Choroid plexus epithelial cell (primary cell): ENCODE measurements at regions not wholly inside any gene's neighbourhood (a gene's known extent, or its start where the extent isn't known, plus 50 kb on each side); places are given as distances from the start of the nearest gene placed in this dataset.

Experiments used
- DNase-seq: peaks from one replicate; pipeline ENCODE4 v3.0.0-alpha.2; 2010; ENCODE audit warnings: low read depth
- H3K4me3 ChIP-seq: 2 replicates; pipeline ENCODE4 v1.5.1; 2011; ENCODE audit warnings: low read depth, mild to moderate bottlenecking, control low read depth, low read length, moderate library complexity
- CTCF ChIP-seq: conservative IDR thresholded peaks from 2 replicates; pipeline ENCODE4 v1.5.1; 2011; ENCODE audit warnings: low read depth, mild to moderate bottlenecking, control low read depth, inconsistent platforms, low read length, moderate library complexity

- TF ChIP-seq CTCF: no peak
- no peak overlapping the region for H3K4me3 ChIP-seq
- no peak for DNase-seq
Observed at GRCh38 chr6:167208819-167209576, 51.2 kb upstream of the GPR31 start.

GRCh38 chr6:167209577-167209975, 51.8 kb upstream of the GPR31 start:
- H3K4me3 ChIP-seq: no peak overlapping the region
- TF ChIP-seq CTCF: no peak
- no peak for DNase-seq

- TF ChIP-seq CTCF: no peak
- DNase-seq: no peak
- H3K4me3 ChIP-seq: no peak overlapping the region
Observed at GRCh38 chr6:167210375-167211294, 52.9 kb upstream of the GPR31 start.

GRCh38 chr6:167211295-167211648, 53.5 kb upstream of the GPR31 start:
- no peak for DNase-seq
- no peak overlapping the region for H3K4me3 ChIP-seq
- TF ChIP-seq CTCF: no peak

- H3K4me3 ChIP-seq: no peak overlapping the region
- no peak for TF ChIP-seq CTCF
- no peak for DNase-seq
Observed at GRCh38 chr6:167211881-167212712, 54.3 kb upstream of the GPR31 start.

GRCh38 chr6:167212713-167213005, 54.9 kb upstream of the GPR31 start:
- no peak overlapping the region for H3K4me3 ChIP-seq
- DNase-seq: no peak
- TF ChIP-seq CTCF: no peak
